A549 (cell line): ENCODE measurements at regions not wholly inside any gene's neighbourhood (a gene's known extent, or its start where the extent isn't known, plus 50 kb on each side); places are given as distances from the start of the nearest gene placed in this dataset.

Experiments used
- CTCF ChIP-seq: fragments of >200 bp; sonication (Bioruptor Twin); formaldehyde crosslinking; IDR thresholded peaks from 3 replicates; pipeline ENCODE4 v1.5.1; 2016
- MAFK ChIP-seq: fragments of 450-650 bp; IDR thresholded peaks from 2 replicates; pipeline ENCODE4 v1.6.1; 2014; ENCODE audit not compliant: partially characterized antibody

- no peak for TF ChIP-seq CTCF
- no peak for TF ChIP-seq MAFK
Measured at GRCh38 chr5:124521461-124522230, 224.8 kb downstream of the ZNF608 start.
